Ishikawa (cell line): ENCODE measurements at regions not wholly inside any gene's neighbourhood (a gene's known extent, or its start where the extent isn't known, plus 50 kb on each side); places are given as distances from the start of the nearest gene placed in this dataset.

Experiments used
- CEBPB ChIP-seq: IDR thresholded peaks from 2 replicates; pipeline ENCODE4 v1.6.1; 2012
- CREB1 ChIP-seq: IDR thresholded peaks from 2 replicates; pipeline ENCODE4 v1.6.1; 2012; ENCODE audit warnings: low read depth
- EGR1 ChIP-seq: IDR thresholded peaks from 2 replicates; pipeline ENCODE4 v1.6.1; 2012
- EP300 ChIP-seq: IDR thresholded peaks from 2 replicates; pipeline ENCODE4 v1.6.1; 2012; ENCODE audit warnings: borderline replicate concordance
- FOXM1 ChIP-seq: IDR thresholded peaks from 2 replicates; pipeline ENCODE4 v1.6.1; 2012; ENCODE audit warnings: low read depth, borderline replicate concordance
- NFIC ChIP-seq: IDR thresholded peaks from 2 replicates; pipeline ENCODE4 v1.6.1; 2012
- RAD21 ChIP-seq: IDR thresholded peaks from 2 replicates; pipeline ENCODE4 v1.6.1; 2012; ENCODE audit warnings: low read depth
- TAF1 ChIP-seq: IDR thresholded peaks from 2 replicates; pipeline ENCODE4 v1.6.1; 2012; ENCODE audit warnings: low read depth, mild to moderate bottlenecking
- TCF12 ChIP-seq: IDR thresholded peaks from 2 replicates; pipeline ENCODE4 v1.6.1; 2012; ENCODE audit warnings: low read depth
- TEAD4 ChIP-seq: IDR thresholded peaks from 2 replicates; pipeline ENCODE4 v1.6.1; 2012
- YY1 ChIP-seq: IDR thresholded peaks from 2 replicates; pipeline ENCODE4 v1.6.1; 2012; ENCODE audit warnings: low read depth
- ZBTB7A ChIP-seq: IDR thresholded peaks from 2 replicates; pipeline ENCODE4 v1.6.1; 2012; ENCODE audit warnings: low read depth
- TF ChIP-seq, protein P1 (sequence below): IDR thresholded peaks from 2 replicates; pipeline ENCODE4 v1.6.1; 2012
- TF ChIP-seq, protein P2 (sequence below): IDR thresholded peaks from 2 replicates; pipeline ENCODE4 v1.6.1; 2012
- TF ChIP-seq, protein P3 (sequence below): IDR thresholded peaks from 2 replicates; pipeline ENCODE4 v1.6.1; 2012; ENCODE audit warnings: low read depth, mild to moderate bottlenecking

DNA sequence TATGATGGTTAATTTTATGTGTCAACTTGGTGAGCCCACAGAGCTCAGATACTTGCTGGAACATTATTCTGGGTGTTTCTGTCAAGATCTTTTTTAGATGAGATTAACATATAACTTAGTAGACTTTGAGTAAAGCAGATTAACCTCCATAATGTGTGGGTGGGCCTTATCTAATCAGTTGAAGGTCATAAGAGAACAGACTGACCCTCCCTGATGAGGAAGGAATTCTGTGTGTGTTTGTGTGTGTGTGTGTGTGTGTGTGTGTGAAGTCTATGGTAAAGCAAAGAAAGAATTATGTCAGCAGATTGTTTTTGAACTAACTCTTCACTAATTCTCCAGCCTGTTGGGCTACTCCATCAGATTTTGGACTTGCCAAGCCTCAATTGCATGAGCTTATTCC lies 232.2 kb upstream of the MEX3C start:
- TF ChIP-seq TAF1 (no peak), RAD21 (no peak), EP300 (no peak), CREB1 (no peak), TEAD4 (no peak), NFIC (no peak), YY1 (no peak), EGR1 (no peak), FOXM1 (no peak), ZBTB7A (no peak), TCF12 (no peak), CEBPB (no peak)
- TF ChIP-seq, protein P1, sequence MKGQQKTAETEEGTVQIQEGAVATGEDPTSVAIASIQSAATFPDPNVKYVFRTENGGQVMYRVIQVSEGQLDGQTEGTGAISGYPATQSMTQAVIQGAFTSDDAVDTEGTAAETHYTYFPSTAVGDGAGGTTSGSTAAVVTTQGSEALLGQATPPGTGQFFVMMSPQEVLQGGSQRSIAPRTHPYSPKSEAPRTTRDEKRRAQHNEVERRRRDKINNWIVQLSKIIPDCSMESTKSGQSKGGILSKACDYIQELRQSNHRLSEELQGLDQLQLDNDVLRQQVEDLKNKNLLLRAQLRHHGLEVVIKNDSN: no peak
- TF ChIP-seq, protein P2, sequence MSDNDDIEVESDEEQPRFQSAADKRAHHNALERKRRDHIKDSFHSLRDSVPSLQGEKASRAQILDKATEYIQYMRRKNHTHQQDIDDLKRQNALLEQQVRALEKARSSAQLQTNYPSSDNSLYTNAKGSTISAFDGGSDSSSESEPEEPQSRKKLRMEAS: no peak
- TF ChIP-seq, protein P3, sequence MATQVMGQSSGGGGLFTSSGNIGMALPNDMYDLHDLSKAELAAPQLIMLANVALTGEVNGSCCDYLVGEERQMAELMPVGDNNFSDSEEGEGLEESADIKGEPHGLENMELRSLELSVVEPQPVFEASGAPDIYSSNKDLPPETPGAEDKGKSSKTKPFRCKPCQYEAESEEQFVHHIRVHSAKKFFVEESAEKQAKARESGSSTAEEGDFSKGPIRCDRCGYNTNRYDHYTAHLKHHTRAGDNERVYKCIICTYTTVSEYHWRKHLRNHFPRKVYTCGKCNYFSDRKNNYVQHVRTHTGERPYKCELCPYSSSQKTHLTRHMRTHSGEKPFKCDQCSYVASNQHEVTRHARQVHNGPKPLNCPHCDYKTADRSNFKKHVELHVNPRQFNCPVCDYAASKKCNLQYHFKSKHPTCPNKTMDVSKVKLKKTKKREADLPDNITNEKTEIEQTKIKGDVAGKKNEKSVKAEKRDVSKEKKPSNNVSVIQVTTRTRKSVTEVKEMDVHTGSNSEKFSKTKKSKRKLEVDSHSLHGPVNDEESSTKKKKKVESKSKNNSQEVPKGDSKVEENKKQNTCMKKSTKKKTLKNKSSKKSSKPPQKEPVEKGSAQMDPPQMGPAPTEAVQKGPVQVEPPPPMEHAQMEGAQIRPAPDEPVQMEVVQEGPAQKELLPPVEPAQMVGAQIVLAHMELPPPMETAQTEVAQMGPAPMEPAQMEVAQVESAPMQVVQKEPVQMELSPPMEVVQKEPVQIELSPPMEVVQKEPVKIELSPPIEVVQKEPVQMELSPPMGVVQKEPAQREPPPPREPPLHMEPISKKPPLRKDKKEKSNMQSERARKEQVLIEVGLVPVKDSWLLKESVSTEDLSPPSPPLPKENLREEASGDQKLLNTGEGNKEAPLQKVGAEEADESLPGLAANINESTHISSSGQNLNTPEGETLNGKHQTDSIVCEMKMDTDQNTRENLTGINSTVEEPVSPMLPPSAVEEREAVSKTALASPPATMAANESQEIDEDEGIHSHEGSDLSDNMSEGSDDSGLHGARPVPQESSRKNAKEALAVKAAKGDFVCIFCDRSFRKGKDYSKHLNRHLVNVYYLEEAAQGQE: no peak

DNA sequence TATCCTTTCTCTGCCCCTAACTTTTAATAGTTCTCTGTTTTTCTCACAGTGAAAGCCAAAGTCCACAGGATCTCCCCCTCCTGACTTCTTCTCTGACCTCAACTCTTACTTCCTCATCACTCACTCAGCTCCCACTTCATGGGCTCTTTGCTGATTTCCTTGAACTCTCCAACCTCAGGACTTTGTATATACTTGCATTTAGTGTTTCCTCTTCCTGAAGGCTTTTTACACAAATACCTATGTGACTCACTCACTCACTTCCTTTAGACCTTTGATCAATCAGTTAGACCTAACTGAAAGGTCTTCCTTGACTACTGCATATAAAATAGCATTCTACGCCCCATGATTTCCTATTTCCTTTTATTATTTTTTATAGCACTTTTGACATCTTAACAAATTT lies 233.1 kb upstream of the MEX3C start:
- TF ChIP-seq, protein P2: no peak
- TF ChIP-seq TAF1 (no peak), EP300 (no peak), CREB1 (no peak), RAD21 (no peak), FOXM1 (no peak), NFIC (no peak), EGR1 (no peak)

DNA sequence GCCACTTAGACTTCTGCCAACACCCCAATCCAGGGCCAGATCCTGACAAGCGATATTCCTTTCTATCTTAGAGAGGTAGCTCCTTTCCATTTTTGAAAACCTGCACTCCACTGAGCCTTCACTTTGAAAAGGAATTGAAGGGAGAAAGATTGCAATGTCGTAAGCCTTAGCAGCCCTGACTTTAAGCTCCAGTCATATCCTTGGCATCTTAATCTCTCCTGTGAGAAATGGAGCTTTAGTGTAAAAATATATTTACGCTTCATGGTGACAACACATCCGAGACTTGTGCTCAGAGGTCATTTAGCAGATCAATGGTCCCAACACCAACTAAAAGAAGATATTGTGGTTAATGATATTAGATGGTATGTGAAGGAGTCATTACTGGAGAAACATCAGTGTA lies 235.8 kb upstream of the MEX3C start:
- TF ChIP-seq RAD21: no peak
- TF ChIP-seq CREB1: no peak
- TF ChIP-seq, protein P3: no peak
- no peak for TF ChIP-seq CEBPB
- no peak for TF ChIP-seq FOXM1
- TF ChIP-seq, protein P1: no peak
- no peak for TF ChIP-seq TCF12
- no peak for TF ChIP-seq EGR1
- TF ChIP-seq, protein P2: no peak
- no peak for TF ChIP-seq EP300
- no peak for TF ChIP-seq ZBTB7A
- TF ChIP-seq TEAD4: no peak

DNA sequence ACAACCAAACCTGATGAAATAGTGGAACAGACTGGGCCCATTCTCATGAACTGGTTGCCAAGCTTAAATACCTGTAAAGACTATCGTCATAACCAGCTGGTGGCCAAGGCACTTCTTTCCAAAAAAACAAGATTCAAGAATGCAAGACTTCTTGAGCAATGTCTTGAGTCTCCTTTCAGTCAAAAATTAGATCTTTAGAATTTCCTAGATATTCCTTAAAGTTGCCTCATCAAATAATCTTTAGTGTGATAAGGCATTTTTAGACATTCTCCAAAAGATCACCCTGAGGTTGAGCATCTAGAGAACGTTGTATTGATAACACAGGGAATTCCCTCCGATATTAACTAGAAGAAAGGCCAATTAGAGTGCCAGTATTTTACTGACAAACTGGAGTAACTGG lies 236.4 kb upstream of the MEX3C start:
- TF ChIP-seq EGR1 (no peak), NFIC (no peak), CEBPB (no peak), YY1 (no peak), TCF12 (no peak), RAD21 (no peak), TAF1 (no peak), CREB1 (no peak), EP300 (no peak), FOXM1 (no peak), TEAD4 (no peak), ZBTB7A (no peak)
- TF ChIP-seq, protein P2: no peak
- TF ChIP-seq, protein P1: no peak
- TF ChIP-seq, protein P3: no peak
